H9 (cell line): ENCODE measurements at regions not wholly inside any gene's neighbourhood (a gene's known extent, or its start where the extent isn't known, plus 50 kb on each side); places are given as distances from the start of the nearest gene placed in this dataset.

Source experiments
- DNase-seq: peaks from one replicate; pipeline ENCODE4 v3.0.0-alpha.2; 2017
- H2AFZ ChIP-seq: one replicate; pipeline ENCODE4 v1.6.1; 2013; ENCODE audit warnings: mild to moderate bottlenecking, low read length, control low read depth, moderate library complexity
- H2AK5ac ChIP-seq: 2 replicates; pipeline ENCODE4 v1.6.1; 2013; ENCODE audit warnings: low read length, control low read depth, mixed read lengths; ENCODE audit not compliant: insufficient read length
- H2BK120ac ChIP-seq: one replicate; pipeline ENCODE4 v1.6.1; 2013; ENCODE audit warnings: low read depth, mild to moderate bottlenecking, low read length, control low read depth, inconsistent platforms; ENCODE audit not compliant: poor library complexity, severe bottlenecking
- H2BK12ac ChIP-seq: 2 replicates; pipeline ENCODE4 v1.6.1; 2013; ENCODE audit warnings: low read length, control low read depth, mixed read lengths, low read depth; ENCODE audit not compliant: insufficient read length
- H2BK15ac ChIP-seq: 2 replicates; pipeline ENCODE4 v1.6.1; 2013; ENCODE audit warnings: low read depth, low read length, control low read depth
- H2BK20ac ChIP-seq: one replicate; pipeline ENCODE4 v1.6.1; 2013; ENCODE audit warnings: low read depth, mild to moderate bottlenecking, low read length, control low read depth, inconsistent platforms; ENCODE audit not compliant: poor library complexity, severe bottlenecking
- H2BK5ac ChIP-seq: 2 replicates; pipeline ENCODE4 v1.6.1; 2013; ENCODE audit warnings: low read length, control low read depth, mixed read lengths; ENCODE audit not compliant: insufficient read length
- H3K14ac ChIP-seq: 2 replicates; pipeline ENCODE4 v1.6.1; 2013; ENCODE audit warnings: low read length, control low read depth; ENCODE audit not compliant: insufficient read depth
- H3K18ac ChIP-seq: 2 replicates; pipeline ENCODE4 v1.6.1; 2013; ENCODE audit warnings: low read depth, mild to moderate bottlenecking, mixed read lengths, low read length, control low read depth; ENCODE audit not compliant: insufficient read length
- H3K23ac ChIP-seq: 2 replicates; pipeline ENCODE4 v1.6.1; 2013; ENCODE audit warnings: low read length, control low read depth, mixed read lengths, low read depth; ENCODE audit not compliant: insufficient read length
- H3K23me2 ChIP-seq: 2 replicates; pipeline ENCODE4 v1.6.1; 2013; ENCODE audit warnings: low read depth, mild to moderate bottlenecking, mixed read lengths, low read length, control low read depth; ENCODE audit not compliant: insufficient read length, poor library complexity, severe bottlenecking
- H3K27ac ChIP-seq: 2 replicates; pipeline ENCODE4 v1.5.1; 2013; ENCODE audit warnings: low read length, control low read depth, mixed read lengths, low read depth; ENCODE audit not compliant: insufficient read length
- H3K27me3 ChIP-seq: 2 replicates; pipeline ENCODE4 v1.6.1; 2013; ENCODE audit warnings: low read length, control low read depth, inconsistent platforms; ENCODE audit not compliant: insufficient read depth
- H3K4ac ChIP-seq: 2 replicates; pipeline ENCODE4 v1.6.1; 2013; ENCODE audit warnings: low read depth, mild to moderate bottlenecking, control low read depth, inconsistent platforms, low read length, moderate library complexity
- H3K4me1 ChIP-seq: 2 replicates; pipeline ENCODE4 v1.6.1; 2013; ENCODE audit warnings: low read length, control low read depth, inconsistent platforms; ENCODE audit not compliant: insufficient read depth
- H3K4me2 ChIP-seq: 2 replicates; pipeline ENCODE4 v1.6.1; 2013; ENCODE audit warnings: low read length, control low read depth, mixed read lengths; ENCODE audit not compliant: insufficient read length, insufficient read depth
- H3K56ac ChIP-seq: 2 replicates; pipeline ENCODE4 v1.6.1; 2013; ENCODE audit warnings: low read depth, mild to moderate bottlenecking, mixed read lengths, low read length, control low read depth; ENCODE audit not compliant: insufficient read length
- H3K79me1 ChIP-seq: 2 replicates; pipeline ENCODE4 v1.6.1; 2013; ENCODE audit warnings: low read depth, mild to moderate bottlenecking, moderate library complexity, low read length, control low read depth, inconsistent platforms; ENCODE audit not compliant: insufficient read depth, poor library complexity, severe bottlenecking
- H3K79me2 ChIP-seq: 2 replicates; pipeline ENCODE4 v1.6.1; 2013; ENCODE audit warnings: low read length, control low read depth, inconsistent platforms; ENCODE audit not compliant: insufficient read depth
- H3K9ac ChIP-seq: 2 replicates; pipeline ENCODE4 v1.6.1; 2013; ENCODE audit warnings: low read length, control low read depth, mixed read lengths; ENCODE audit not compliant: insufficient read length; ENCODE audit errors: extremely low read depth
- H3K9me3 ChIP-seq: one replicate; pipeline ENCODE4 v1.6.1; 2013; ENCODE audit warnings: low read depth, low read length, inconsistent platforms; ENCODE audit not compliant: control insufficient read depth
- H3T11ph ChIP-seq: one replicate; pipeline ENCODE4 v1.6.1; 2013; ENCODE audit warnings: mild to moderate bottlenecking, low read length, control low read depth, inconsistent platforms
- H4K20me1 ChIP-seq: one replicate; pipeline ENCODE4 v1.6.1; 2013; ENCODE audit not compliant: control insufficient read depth, insufficient read length, insufficient read depth
- H4K5ac ChIP-seq: 2 replicates; pipeline ENCODE4 v1.6.1; 2013; ENCODE audit warnings: low read depth, mild to moderate bottlenecking, mixed read lengths, low read length, control low read depth; ENCODE audit not compliant: insufficient read length
- H4K8ac ChIP-seq: replicated peaks from 2 replicates; pipeline ENCODE4 v1.6.1; 2013; ENCODE audit warnings: low read length, control low read depth, mixed read lengths, low read depth; ENCODE audit not compliant: insufficient read length
- H4K91ac ChIP-seq: 2 replicates; pipeline ENCODE4 v1.6.1; 2013; ENCODE audit warnings: low read depth, mild to moderate bottlenecking, moderate library complexity, mixed read lengths, low read length, control low read depth; ENCODE audit not compliant: insufficient read length
- H3K27ac Mint-ChIP-seq, 3 experiments: 2 replicates in 2 of 3; 3 replicates in 1 of 3; pipeline ENCODE4 v1.8.0; 2020 to 2021; ENCODE audit warnings: mixed read lengths in 3 of 3, mild to moderate bottlenecking in 1 of 3, moderate library complexity in 1 of 3
- H3K27me3 Mint-ChIP-seq: 2 replicates; pipeline ENCODE4 v1.8.0; 2021; ENCODE audit warnings: low read depth, mild to moderate bottlenecking, moderate library complexity, mixed read lengths
- H3K36me3 Mint-ChIP-seq, 3 experiments: 2 replicates in 2 of 3; 3 replicates in 1 of 3; pipeline ENCODE4 v1.8.0; 2020 to 2021; ENCODE audit warnings: low read depth in 3 of 3, mixed read lengths in 3 of 3; ENCODE audit not compliant: insufficient read depth in 1 of 3
- H3K4me1 Mint-ChIP-seq, 2 experiments: 2 replicates each; pipeline ENCODE4 v1.8.0; 2020; ENCODE audit warnings: mixed read lengths in 2 of 2
- H3K4me3 Mint-ChIP-seq, 2 experiments: 2 replicates in 1 of 2; 3 replicates in 1 of 2; pipeline ENCODE4 v1.8.0; 2020 to 2021; ENCODE audit warnings: mild to moderate bottlenecking in 2 of 2, mixed read lengths in 2 of 2, moderate library complexity in 1 of 2
- H3K9me3 Mint-ChIP-seq, 2 experiments: 2 replicates in 1 of 2; 3 replicates in 1 of 2; pipeline ENCODE4 v1.8.0; 2020; ENCODE audit warnings: mild to moderate bottlenecking in 2 of 2, mixed read lengths in 2 of 2, moderate library complexity in 1 of 2
- CTCF ChIP-seq: fragments of 200-600 bp; sonication (generic); conservative IDR thresholded peaks from 3 replicates; pipeline ENCODE4 v1.8.0; 2021; ENCODE audit warnings: antibody characterized with exemption, mild to moderate bottlenecking
- WGBS: extraction: QIAGEN DNeasy Blood & Tissue Kit; methylation state at CpG from one replicate; pipeline ENCODE4 v1.1.7; 2013; ENCODE audit warnings: missing lambda C conversion rate, low lambda C conversion rate, mixed read lengths; ENCODE audit not compliant: insufficient read length; ENCODE audit errors: extremely low coverage; 5-methylcytosine and 5-hydroxymethylcytosine counted together

DNA sequence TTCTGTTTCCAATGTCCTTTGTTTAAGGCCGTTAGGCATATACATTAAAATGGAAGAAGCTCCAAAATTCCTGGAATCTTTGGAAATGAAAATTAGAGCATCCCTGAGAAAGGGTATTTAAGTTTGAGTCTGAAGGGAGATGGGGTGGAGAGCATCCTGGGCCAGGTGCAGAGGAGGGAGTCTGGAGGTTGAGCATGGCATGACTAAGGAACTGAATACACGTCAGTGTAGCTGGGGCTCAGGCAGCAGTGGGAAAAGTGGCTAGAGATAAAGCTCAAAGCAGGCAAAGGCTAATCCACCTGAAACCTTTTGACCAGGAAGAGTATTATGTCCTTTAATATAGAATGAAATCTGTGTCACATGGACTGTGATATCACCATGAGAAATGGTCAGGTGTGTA is 669.0 kb upstream of the RBFOX1 start:
- Mint-ChIP-seq H3K9me3 (no peaks in the 10 kb centered on the region), H3K27ac (peak overlapping the region in 1 of 3 experiments; percentile 1; a peak in 2 of 7 replicates), H3K36me3 (no peaks in the 10 kb centered on the region), H3K4me3 (no peak overlapping the region), H3K4me1 (peaks cover 24 to 28% of the 10 kb centered on the region in 2 experiments), H3K27me3 (0 out of 2 replicates have a peak, but pooled peaks cover 2% of the 10 kb centered on the region)
- H3K14ac ChIP-seq, result no peak overlapping the region
- H4K5ac ChIP-seq, result no peak overlapping the region
- H3K79me2 ChIP-seq, result no peaks in the 10 kb centered on the region
- no peak for DNase-seq
- no peak overlapping the region for H4K91ac ChIP-seq
- H2BK120ac ChIP-seq, result no peak overlapping the region
- no peak overlapping the region for H3K23ac ChIP-seq
- H3K56ac ChIP-seq, result no peak overlapping the region
- H4K20me1 ChIP-seq, result no peaks in the 10 kb centered on the region
- H2BK12ac ChIP-seq, result no peak overlapping the region
- H3K79me1 ChIP-seq, result no peaks in the 10 kb centered on the region
- H2AK5ac ChIP-seq, result no peak overlapping the region
- H3T11ph ChIP-seq, result no peak overlapping the region
- no peak overlapping the region for H2BK5ac ChIP-seq
- peaks cover 9% of the 10 kb centered on the region; the same call in 1 of the 2 replicates for H3K4me1 ChIP-seq
- no peak overlapping the region for H3K9ac ChIP-seq
- no peaks in the 10 kb centered on the region for H3K23me2 ChIP-seq
- H3K4ac ChIP-seq, result no peak overlapping the region
- no peak for TF ChIP-seq CTCF
- H2BK15ac ChIP-seq, result no peak overlapping the region
- no peak overlapping the region for H4K8ac ChIP-seq
- no CpG with 5 or more reads among the region's 2 CpGs for WGBS
- H3K4me2 ChIP-seq, result peak overlapping the region; percentile 1
- H3K18ac ChIP-seq, result no peak overlapping the region
- no peak overlapping the region for H3K27ac ChIP-seq
- H2AFZ ChIP-seq, result no peak overlapping the region
- no peaks in the 10 kb centered on the region for H3K9me3 ChIP-seq
- no peaks in the 10 kb centered on the region for H3K27me3 ChIP-seq
- H2BK20ac ChIP-seq, result no peak overlapping the region
